ENCODE measurements at regions not wholly inside any gene's neighbourhood (a gene's known extent, or its start where the extent isn't known, plus 50 kb on each side); places are given as distances from the start of the nearest gene placed in this dataset.

- no peak for DNase-seq (ENCODE audit: low read depth in 4 of 4, low spot score in 2 of 4)
Observed at GRCh38 chr20:39954621-39955020, 734.4 kb downstream of the MAFB start.

- no peak for DNase-seq (ENCODE audit: low read depth in 4 of 4, low spot score in 2 of 4)
Observed at GRCh38 chr20:39946931-39947330, 742.1 kb downstream of the MAFB start.

GRCh38 chr20:39946053-39946810, 742.8 kb downstream of the MAFB start:
- no peak for DNase-seq (ENCODE audit: low read depth in 4 of 4, low spot score in 2 of 4)

- no peak for DNase-seq (ENCODE audit: low read depth in 4 of 4, low spot score in 2 of 4)
Observed at GRCh38 chr20:39944861-39945260, 744.2 kb downstream of the MAFB start.

- no peak for DNase-seq (ENCODE audit: low read depth in 4 of 4, low spot score in 2 of 4)
Observed at GRCh38 chr20:39943336-39943735, 745.7 kb downstream of the MAFB start.

- DNase-seq (ENCODE audit: low read depth in 4 of 4, low spot score in 2 of 4): no peak
Observed at GRCh38 chr20:39941245-39941644, 747.8 kb downstream of the MAFB start.

- DNase-seq (ENCODE audit: low read depth in 4 of 4, low spot score in 2 of 4): no peak
Observed at GRCh38 chr20:39939241-39939865, 749.7 kb downstream of the MAFB start.

GRCh38 chr20:39936401-39936800, 752.6 kb downstream of the MAFB start:
- no peak for DNase-seq (ENCODE audit: low read depth in 4 of 4, low spot score in 2 of 4)

- no peak for DNase-seq (ENCODE audit: low read depth in 4 of 4, low spot score in 2 of 4)
Observed at GRCh38 chr20:39935901-39936300, 753.1 kb downstream of the MAFB start.

- DNase-seq (ENCODE audit: low read depth in 4 of 4, low spot score in 2 of 4): no peak
Observed at GRCh38 chr20:39916236-39916765, 772.7 kb downstream of the MAFB start.

- DNase-seq (ENCODE audit: low read depth in 4 of 4, low spot score in 2 of 4): no peak
Observed at GRCh38 chr20:39913274-39913673, 775.8 kb downstream of the MAFB start.

GRCh38 chr20:39911497-39911896, 777.5 kb downstream of the MAFB start:
- DNase-seq (ENCODE audit: low read depth in 4 of 4, low spot score in 2 of 4): no peak

GRCh38 chr20:39910536-39910935, 778.5 kb downstream of the MAFB start:
- no peak for DNase-seq (ENCODE audit: low read depth in 4 of 4, low spot score in 2 of 4)

GRCh38 chr20:39909447-39909846, 779.6 kb downstream of the MAFB start:
- no peak for DNase-seq (ENCODE audit: low read depth in 4 of 4, low spot score in 2 of 4)

GRCh38 chr20:39904476-39905112, 784.4 kb downstream of the MAFB start:
- no peak for DNase-seq (ENCODE audit: low read depth in 4 of 4, low spot score in 2 of 4)

- no peak for DNase-seq (ENCODE audit: low read depth in 4 of 4, low spot score in 2 of 4)
Observed at GRCh38 chr20:39903806-39904465, 785.1 kb downstream of the MAFB start.

GRCh38 chr20:39899881-39900280, 789.2 kb downstream of the MAFB start:
- DNase-seq (ENCODE audit: low read depth in 4 of 4, low spot score in 2 of 4): no peak

GRCh38 chr20:39898467-39898852, 790.6 kb downstream of the MAFB start:
- DNase-seq (ENCODE audit: low read depth in 4 of 4, low spot score in 2 of 4): no peak

- DNase-seq (ENCODE audit: low read depth in 4 of 4, low spot score in 2 of 4): no peak
Observed at GRCh38 chr20:39897781-39898466, 791.1 kb downstream of the MAFB start.

- no peak for DNase-seq (ENCODE audit: low read depth in 4 of 4, low spot score in 2 of 4)
Observed at GRCh38 chr20:39897058-39897457, 792.0 kb downstream of the MAFB start.

GRCh38 chr20:39894067-39894466, 795.0 kb downstream of the MAFB start:
- DNase-seq (ENCODE audit: low read depth in 4 of 4, low spot score in 2 of 4): no peak

Measured in left renal cortex interstitium (tissue), 4 donors.